Right ventricle myocardium superior (tissue), 1 donor: ENCODE measurements at regions not wholly inside any gene's neighbourhood (a gene's known extent, or its start where the extent isn't known, plus 50 kb on each side); places are given as distances from the start of the nearest gene placed in this dataset.
"Not testable (repeated sequence)": the region's sequence is repeated elsewhere in the genome, so short reads cannot be mapped to it uniquely, and the experiment has no call there.

Source experiments
- ATAC-seq: fragments of 200-7000 bp; cut with Tn5 transposase; one replicate; pipeline ENCODE4 v1.9.1; 2020; ENCODE audit warnings: mild to moderate bottlenecking; ENCODE audit not compliant: poor library complexity
- DNase-seq: peaks from one replicate; pipeline ENCODE4 v3.0.0-alpha.2; 2020
- intact Hi-C: fragments of 100-400 bp; cut with DNase I; formaldehyde crosslinking; loops from one replicate; pipeline ENCODE4 v1.11.2; 2022
- donor health status: DM: no; HTN: yes; CAD: no; lungs with severe emphysema.

GRCh38 chr5:18220631-18221030 is 586.4 kb downstream of the TAF11L14 start:
- ATAC-seq, result no peak
- intact Hi-C loops, result no loop called here
- no peak for DNase-seq

- DNase-seq (no peak), ATAC-seq (no peak)
- intact Hi-C loops, result no loop called here
Observed at GRCh38 chr5:18236386-18236785, 602.1 kb downstream of the TAF11L14 start.

- intact Hi-C loops, result no loop called here
- DNase-seq (no peak), ATAC-seq (no peak)
Observed at GRCh38 chr5:18238321-18238720, 604.1 kb downstream of the TAF11L14 start.

GRCh38 chr5:18240971-18241370 is 606.7 kb downstream of the TAF11L14 start:
- ATAC-seq, result no peak
- intact Hi-C loops, result no loop called here
- DNase-seq, result no peak

- ATAC-seq, result no peak
- intact Hi-C loops, result no loop called here
- no peak for DNase-seq
Observed at GRCh38 chr5:18243846-18244245, 609.6 kb downstream of the TAF11L14 start.

GRCh38 chr5:18244309-18244708 is 610.0 kb downstream of the TAF11L14 start:
- intact Hi-C loops, result no loop called here
- ATAC-seq, result no peak
- DNase-seq, result no peak

- intact Hi-C loops, result no loop called here
- no peak for ATAC-seq
- DNase-seq, result no peak
Observed at GRCh38 chr5:18252559-18252958, 618.3 kb downstream of the TAF11L14 start.

GRCh38 chr5:18264126-18264882 is 630.0 kb downstream of the TAF11L14 start:
- DNase-seq, result no peak
- intact Hi-C loops, result no loop called here
- ATAC-seq, result no peak

- no peak for DNase-seq
- intact Hi-C loops, result no loop called here
Observed at GRCh38 chr5:18270635-18271338, 636.5 kb downstream of the TAF11L14 start.

GRCh38 chr5:18276939-18277338 is 642.7 kb downstream of the TAF11L14 start:
- no peak for DNase-seq
- ATAC-seq, result no peak
- intact Hi-C loops, result no loop called here

More at GRCh38 chr5:18270635-18271338, 636.5 kb downstream of the TAF11L14 start:
- no peak for ATAC-seq

- no peak for DNase-seq
- intact Hi-C loops, result no loop called here
- ATAC-seq, result no peak
Observed at GRCh38 chr5:18281947-18282581, 647.8 kb downstream of the TAF11L14 start.

GRCh38 chr5:18285257-18285656 is 651.0 kb downstream of the TAF11L14 start:
- no peak for ATAC-seq
- DNase-seq, result no peak
- intact Hi-C loops, result no loop called here

- DNase-seq, result no peak
- no peak for ATAC-seq
- intact Hi-C loops, result no loop called here
Observed at GRCh38 chr5:18292146-18292545, 657.9 kb downstream of the TAF11L14 start.

- intact Hi-C loops, ATAC-seq, DNase-seq: not testable (repeated sequence)
Observed at GRCh38 chr5:18295696-18296095, 661.4 kb downstream of the TAF11L14 start.

- intact Hi-C loops, result no loop called here
- no peak for ATAC-seq
- DNase-seq, result no peak
Observed at GRCh38 chr5:18299166-18299565, 664.9 kb downstream of the TAF11L14 start.

GRCh38 chr5:18305288-18305924 is 671.1 kb downstream of the TAF11L14 start:
- ATAC-seq (no peak), DNase-seq (no peak)
- intact Hi-C loops, result no loop called here

GRCh38 chr5:18311266-18311665 is 677.0 kb downstream of the TAF11L14 start:
- DNase-seq (no peak), ATAC-seq (no peak)
- intact Hi-C loops, result loop anchor here (10.0 kb wide), 1 partner anchor 1096 kb away; the partner anchor contains the start of gene BASP1

GRCh38 chr5:18312016-18312415 is 677.8 kb downstream of the TAF11L14 start:
- ATAC-seq (no peak), DNase-seq (no peak)
- intact Hi-C loops, result loop anchor here (10.0 kb wide), 1 partner anchor 1097 kb away; the partner anchor contains the start of gene BASP1

GRCh38 chr5:18314192-18314778 is 680.0 kb downstream of the TAF11L14 start:
- intact Hi-C loops, result loop anchor here (10.0 kb wide), 1 partner anchor 1099 kb away; the partner anchor contains the start of gene BASP1
- ATAC-seq (no peak), DNase-seq (no peak)
